ENCODE measurements at regions not wholly inside any gene's neighbourhood (a gene's known extent, or its start where the extent isn't known, plus 50 kb on each side); places are given as distances from the start of the nearest gene placed in this dataset.

GRCh38 chr4:89538171-89538570, 230.6 kb upstream of the GPRIN3 start:
- H3K9me3 ChIP-seq: no peaks in the 10 kb centered on the region
- no peak for TF ChIP-seq POLR2A (IDR thresholded peaks at IDR 0.05)
- no peak for TF ChIP-seq CTCF (IDR thresholded peaks at IDR 0.05)
- no peak for TF ChIP-seq EP300 (IDR thresholded peaks at IDR 0.05)
- TF ChIP-seq POLR2AphosphoS5 (IDR thresholded peaks at IDR 0.05): no peak
- H3K4me3 ChIP-seq: no peak overlapping the region
- H3K36me3 ChIP-seq: no peaks in the 10 kb centered on the region
- H3K27me3 ChIP-seq: peaks cover 3% of the 10 kb centered on the region
- H3K27ac ChIP-seq: no peak overlapping the region
- no peaks in the 10 kb centered on the region for H3K4me1 ChIP-seq
- no peak for ATAC-seq

- TF ChIP-seq POLR2AphosphoS5 (IDR thresholded peaks at IDR 0.05) (no peak), POLR2A (IDR thresholded peaks at IDR 0.05) (no peak), CTCF (IDR thresholded peaks at IDR 0.05) (no peak), EP300 (IDR thresholded peaks at IDR 0.05) (no peak)
Observed at GRCh38 chr4:89537281-89537680, 229.7 kb upstream of the GPRIN3 start.

DNA sequence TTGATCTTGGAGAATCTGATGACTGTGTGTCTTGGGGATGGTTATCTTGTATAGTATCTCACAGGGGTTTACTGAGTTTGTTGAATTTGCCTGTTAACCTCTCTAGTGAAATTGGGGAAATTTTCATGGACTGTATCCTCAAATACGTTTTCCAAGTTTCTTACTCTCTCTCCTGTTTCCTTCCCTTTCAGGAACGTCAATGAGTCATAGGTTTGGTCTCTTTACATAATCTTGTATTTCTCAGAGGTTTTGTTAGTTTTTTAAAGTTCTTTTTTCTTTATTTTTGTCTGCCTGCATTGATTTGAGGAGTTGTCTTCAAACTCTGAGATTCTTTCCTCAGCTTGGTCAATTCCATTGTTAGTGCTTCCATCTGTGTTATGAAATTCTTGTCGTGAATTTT, 227.7 kb upstream of the GPRIN3 start:
- Histone ChIP-seq H3K36me3 (no peaks in the 10 kb centered on the region), H3K27ac (no peak overlapping the region), H3K9me3 (no peaks in the 10 kb centered on the region), H3K4me3 (no peak overlapping the region), H3K4me1 (no peaks in the 10 kb centered on the region), H3K27me3 (peaks cover 3% of the 10 kb centered on the region)
- WGBS, 2 donors (ENCODE audit: low coverage in 1 of 2): 52 to 75% methylated on average over 2 to 3 of the region's 3 CpGs
- TF ChIP-seq EP300 (IDR thresholded peaks at IDR 0.05) (no peak), POLR2A (IDR thresholded peaks at IDR 0.05) (no peak), CTCF (IDR thresholded peaks at IDR 0.05) (no peak), POLR2AphosphoS5 (IDR thresholded peaks at IDR 0.05) (no peak)
- ATAC-seq: no peak

More at GRCh38 chr4:89537281-89537680, 229.7 kb upstream of the GPRIN3 start:
- no peaks in the 10 kb centered on the region for H3K36me3 ChIP-seq
- no peaks in the 10 kb centered on the region for H3K4me1 ChIP-seq
- 28 to 54% methylated on average over 1 of the region's 1 CpG for WGBS, 2 donors (ENCODE audit: low coverage in 1 of 2)
- no peak for ATAC-seq
- no peak overlapping the region for H3K27ac ChIP-seq
- H3K9me3 ChIP-seq: no peaks in the 10 kb centered on the region
- no peak overlapping the region for H3K4me3 ChIP-seq
- H3K27me3 ChIP-seq: peaks cover 3% of the 10 kb centered on the region

DNA sequence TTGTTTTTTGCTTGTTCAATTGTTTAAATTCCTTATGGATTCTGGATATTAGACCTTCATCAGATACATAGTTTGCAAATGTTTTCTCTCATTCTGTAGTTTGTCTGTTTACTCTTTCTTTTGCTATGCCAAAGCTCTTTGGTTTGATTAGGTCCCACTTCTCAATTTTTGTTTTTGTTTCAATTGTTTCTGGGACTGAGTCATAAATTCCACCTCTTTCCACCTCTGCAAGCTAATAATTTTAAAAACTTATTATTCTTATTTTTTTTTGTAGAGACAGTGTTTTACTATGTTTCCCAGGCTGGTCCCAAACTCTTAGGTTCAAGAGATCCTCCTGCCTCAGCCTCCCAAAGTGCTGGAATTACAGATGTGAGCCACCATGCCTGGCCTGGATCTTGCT, 226.8 kb upstream of the GPRIN3 start:
- TF ChIP-seq POLR2A (IDR thresholded peaks at IDR 0.05) (no peak), CTCF (IDR thresholded peaks at IDR 0.05) (no peak), EP300 (IDR thresholded peaks at IDR 0.05) (no peak), POLR2AphosphoS5 (IDR thresholded peaks at IDR 0.05) (no peak)
- Histone ChIP-seq H3K27ac (no peak overlapping the region), H3K4me3 (no peak overlapping the region), H3K27me3 (peaks cover 3% of the 10 kb centered on the region), H3K4me1 (no peaks in the 10 kb centered on the region), H3K9me3 (no peaks in the 10 kb centered on the region), H3K36me3 (no peaks in the 10 kb centered on the region)
- ATAC-seq: no peak

GRCh38 chr4:89531932-89532640, 224.5 kb upstream of the GPRIN3 start:
- 83 to 88% methylated on average over 2 of the region's 2 CpGs for WGBS, 2 donors (ENCODE audit: low coverage in 1 of 2)
- H3K36me3 ChIP-seq: no peaks in the 10 kb centered on the region
- no peaks in the 10 kb centered on the region for H3K4me1 ChIP-seq
- no peak for ATAC-seq
- H3K27me3 ChIP-seq: peaks cover 3% of the 10 kb centered on the region
- H3K27ac ChIP-seq: no peak overlapping the region
- no peak overlapping the region for H3K4me3 ChIP-seq
- no peak for TF ChIP-seq CTCF (IDR thresholded peaks at IDR 0.05)
- no peak for TF ChIP-seq POLR2AphosphoS5 (IDR thresholded peaks at IDR 0.05)
- no peak for TF ChIP-seq POLR2A (IDR thresholded peaks at IDR 0.05)
- no peak for TF ChIP-seq EP300 (IDR thresholded peaks at IDR 0.05)
- H3K9me3 ChIP-seq: no peaks in the 10 kb centered on the region
